WERI-Rb-1 (cell line): ENCODE measurements at regions not wholly inside any gene's neighbourhood (a gene's known extent, or its start where the extent isn't known, plus 50 kb on each side); places are given as distances from the start of the nearest gene placed in this dataset.
"Not testable (repeated sequence)": the region's sequence is repeated elsewhere in the genome, so short reads cannot be mapped to it uniquely, and the experiment has no call there.

Experiments
- DNase-seq: peaks from one replicate; pipeline ENCODE4 v3.0.0-alpha.2; 2020
- H3K27ac ChIP-seq: fragments of 250-450 bp; sonication (Bioruptor Pico); 2 replicates; pipeline ENCODE4 v1.5.1; 2020; ENCODE audit warnings: mild to moderate bottlenecking, moderate library complexity
- H3K27me3 ChIP-seq: fragments of 250-450 bp; sonication (Bioruptor Pico); 2 replicates; pipeline ENCODE4 v1.5.1; 2021; ENCODE audit warnings: mild to moderate bottlenecking, low read depth, moderate library complexity; ENCODE audit not compliant: insufficient read depth, severe bottlenecking
- H3K36me3 ChIP-seq: fragments of 250-450 bp; sonication (Bioruptor Pico); 2 replicates; pipeline ENCODE4 v1.5.1; 2020; ENCODE audit warnings: mild to moderate bottlenecking, moderate library complexity
- H3K4me3 ChIP-seq: 2 replicates; pipeline ENCODE4 v1.5.1; 2011; ENCODE audit warnings: low read depth, mild to moderate bottlenecking, control low read depth, low read length
- H3K9me3 ChIP-seq: fragments of 250-450 bp; sonication (Bioruptor Pico); 2 replicates; pipeline ENCODE4 v1.5.1; 2021; ENCODE audit warnings: mild to moderate bottlenecking, moderate library complexity; ENCODE audit not compliant: severe bottlenecking
- CTCF ChIP-seq: IDR thresholded peaks from 2 replicates; pipeline ENCODE4 v1.5.1; 2011; ENCODE audit warnings: low read depth, mild to moderate bottlenecking, control low read depth, inconsistent platforms, low read length

- Histone ChIP-seq H3K27me3 (peaks cover 11% of the 10 kb centered on the region), H3K36me3 (no peaks in the 10 kb centered on the region), H3K27ac (no peak overlapping the region), H3K9me3 (no peaks in the 10 kb centered on the region), H3K4me3 (no peak overlapping the region)
- DNase-seq: no peak
- TF ChIP-seq CTCF: no peak
Observed at GRCh38 chr12:34163443-34163842, 141.1 kb downstream of the ALG10 start.

DNA sequence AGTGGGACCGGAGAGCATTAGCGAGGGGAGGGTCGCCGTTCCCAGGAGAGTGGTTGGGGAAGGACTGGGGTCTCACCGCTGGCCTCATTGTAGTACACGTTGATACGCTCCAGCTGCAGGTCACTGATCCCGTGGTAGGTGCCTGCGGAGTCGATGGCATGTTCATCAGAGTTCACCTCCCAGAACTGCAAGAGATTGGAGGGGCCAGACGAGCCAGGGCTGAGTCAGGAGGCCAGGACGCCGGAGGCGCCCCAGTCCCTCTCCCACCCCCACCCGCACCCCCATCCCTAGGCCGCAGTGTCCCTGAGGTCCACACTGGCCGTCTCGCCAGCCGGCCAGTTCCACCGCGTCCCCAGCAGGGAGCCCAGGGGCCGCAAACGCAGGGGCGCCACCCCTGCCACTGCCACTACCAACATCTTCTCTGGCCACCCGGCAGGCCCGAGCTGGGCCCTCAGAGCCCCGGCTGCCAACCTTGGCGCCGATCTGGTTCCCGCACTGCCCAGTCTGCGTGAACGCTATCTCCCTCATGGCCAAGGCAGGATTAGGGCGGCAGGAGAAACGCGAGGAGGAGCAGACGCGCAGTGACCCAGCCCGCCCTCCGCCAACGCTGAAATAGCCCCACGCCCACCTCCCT is 144.2 kb downstream of the ALG10 start:
- no peaks in the 10 kb centered on the region for H3K9me3 ChIP-seq
- no peak overlapping the region for H3K27ac ChIP-seq
- no peaks in the 10 kb centered on the region for H3K36me3 ChIP-seq
- no peak overlapping the region for H3K4me3 ChIP-seq
- TF ChIP-seq CTCF: no peak
- no peak for DNase-seq
- peaks cover 19% of the 10 kb centered on the region for H3K27me3 ChIP-seq

DNA sequence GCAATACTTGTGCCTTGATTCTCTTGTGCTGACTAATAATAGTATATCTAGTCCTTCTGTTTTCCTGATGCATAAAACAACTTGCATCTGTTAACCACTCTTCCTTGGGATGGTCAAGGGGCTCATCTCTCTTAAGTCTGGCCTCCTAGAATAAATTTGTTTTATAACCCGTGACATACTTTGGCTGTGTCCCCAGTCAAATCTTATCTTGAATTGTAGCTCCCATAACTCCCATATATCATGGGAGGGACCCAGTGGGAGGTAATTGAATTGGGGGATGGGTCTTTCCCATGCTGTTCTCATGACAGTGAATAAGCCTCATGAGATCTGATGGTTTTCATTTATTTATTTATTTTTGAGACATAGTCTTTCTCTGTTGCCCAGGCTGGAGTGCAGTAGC is 146.2 kb downstream of the ALG10 start:
- H3K36me3 ChIP-seq, H3K4me3 ChIP-seq, H3K27ac ChIP-seq, DNase-seq, H3K9me3 ChIP-seq: not testable (repeated sequence)
- H3K27me3 ChIP-seq: peaks cover 16% of the 10 kb centered on the region

GRCh38 chr12:34186492-34186891 is 164.2 kb downstream of the ALG10 start:
- no peak for DNase-seq
- Histone ChIP-seq H3K27me3 (peaks cover 2% of the 10 kb centered on the region), H3K36me3 (no peaks in the 10 kb centered on the region), H3K4me3 (no peak overlapping the region), H3K27ac (no peak overlapping the region), H3K9me3 (no peaks in the 10 kb centered on the region)
- TF ChIP-seq CTCF: no peak

DNA sequence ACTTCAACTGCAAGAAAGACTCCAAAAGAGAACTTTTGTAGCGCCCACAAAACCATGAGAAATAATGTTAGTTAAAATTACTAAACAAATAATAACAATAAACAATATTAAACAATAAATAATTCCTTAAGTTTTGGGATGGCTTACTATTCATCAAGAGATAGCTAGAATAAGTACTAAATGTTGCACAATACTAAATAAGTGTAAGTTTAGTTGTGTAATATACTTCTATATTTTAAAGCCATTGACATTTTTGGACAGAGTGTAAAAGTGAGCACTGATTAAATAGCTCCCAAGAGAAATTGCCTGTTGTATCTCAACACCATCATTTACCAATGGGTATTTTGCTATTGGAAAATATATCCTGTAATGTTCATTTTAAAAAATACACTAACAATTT is 166.7 kb downstream of the ALG10 start:
- Histone ChIP-seq H3K27me3 (peaks cover 4% of the 10 kb centered on the region), H3K4me3 (no peak overlapping the region), H3K9me3 (no peaks in the 10 kb centered on the region), H3K27ac (no peak overlapping the region), H3K36me3 (no peaks in the 10 kb centered on the region)
- no peak for TF ChIP-seq CTCF
- DNase-seq: no peak

- Histone ChIP-seq H3K27ac (no peak overlapping the region), H3K27me3 (peaks cover 4% of the 10 kb centered on the region), H3K4me3 (no peak overlapping the region), H3K9me3 (no peaks in the 10 kb centered on the region), H3K36me3 (no peaks in the 10 kb centered on the region)
- no peak for DNase-seq
- no peak for TF ChIP-seq CTCF
Observed at GRCh38 chr12:34190054-34190453, 167.8 kb downstream of the ALG10 start.
